K562 (cell line): ENCODE measurements at regions not wholly inside any gene's neighbourhood (a gene's known extent, or its start where the extent isn't known, plus 50 kb on each side); places are given as distances from the start of the nearest gene placed in this dataset.

Experiments used
- ATAC-seq: fragments of 200-7000 bp; cut with Tn5 transposase; 3 replicates; pipeline ENCODE4 v1.9.1; 2020; ENCODE audit warnings: moderate library complexity
- BruUV-seq: library from RNA; stranded (reverse); fragments of 400-500 nt; replicated peaks from 2 replicates; lab custom pipeline; 2021; lab: Mats Ljungman, UMichigan
- CTCF ChIA-PET: fragments of 300-600 bp; formaldehyde crosslinking; extraction: SDS; loops from one replicate; lab custom pipeline; 2021; ENCODE audit warnings: low intra/inter-chr PET ratio; lab: Yijun Ruan, JAX
- POLR2A ChIA-PET: fragments of 300-600, 350-650 bp; sonication (Branson Sonifier 250); formaldehyde crosslinking; extraction: SDS; loops from one replicate; lab custom pipeline; 2021; ENCODE audit warnings: antibody characterized with exemption, inconsistent platforms; lab: Yijun Ruan, JAX
- DNase-seq, 4 experiments: peaks; one replicate each; pipeline versions ENCODE4 v3.0.0 to v3.0.0-alpha.2; 2011 to 2018; ENCODE audit warnings: low spot score in 3 of 4, mixed read lengths in 3 of 4; ENCODE audit errors: extremely low read depth in 1 of 4
- FAIRE-seq: peaks from 2 replicates; lab custom pipeline; 2011; peaks lifted over from hg19 to GRCh38; lab: Jason Lieb, UNC
- H2AFZ ChIP-seq: 2 replicates; pipeline ENCODE4 v1.6.0; 2011; ENCODE audit warnings: low read depth, low read length, control low read depth, inconsistent platforms
- H3K27ac ChIP-seq: fragments of 200-600 bp; 3 replicates; pipeline ENCODE4 v1.8.0; 2011; ENCODE audit warnings: low read depth, mild to moderate bottlenecking, control low read depth, inconsistent platforms, low read length, moderate library complexity, mixed read lengths; ENCODE audit errors: extremely low read depth
- H3K27me3 ChIP-seq, 2 experiments: fragments of 300-600 bp in 1 of 2; 2 replicates in 1 of 2; 3 replicates in 1 of 2; pipeline versions ENCODE4 v1.6.0 to v1.8.0; 2011; ENCODE audit warnings: inconsistent platforms in 2 of 2, low read length in 2 of 2, mild to moderate bottlenecking in 1 of 2, mixed read lengths in 1 of 2, moderate library complexity in 1 of 2; ENCODE audit not compliant: control insufficient read depth in 2 of 2, insufficient read depth in 2 of 2
- H3K36me3 ChIP-seq: fragments of 300-600 bp; 3 replicates; pipeline ENCODE4 v1.8.0; 2011; ENCODE audit warnings: mild to moderate bottlenecking, low read length, inconsistent platforms; ENCODE audit not compliant: control insufficient read depth, insufficient read depth
- H3K4me1 ChIP-seq, 2 experiments: fragments of 200-600 bp in 1 of 2; replicated peaks in 1 of 2; 2 replicates in 1 of 2; 3 replicates in 1 of 2; pipeline versions ENCODE4 v1.5.1 to v1.8.0; 2011; ENCODE audit warnings: inconsistent platforms in 2 of 2, low read length in 2 of 2, mild to moderate bottlenecking in 1 of 2, mixed read lengths in 1 of 2, moderate library complexity in 1 of 2; ENCODE audit not compliant: control insufficient read depth in 2 of 2, insufficient read depth in 2 of 2
- H3K4me2 ChIP-seq: 2 replicates; pipeline ENCODE4 v1.6.1; 2011; ENCODE audit warnings: low read length, control low read depth, inconsistent platforms, mixed read lengths; ENCODE audit not compliant: insufficient read depth
- H3K4me3 ChIP-seq: fragments of 200-600 bp; sonication (generic), shearing (Covaris generic); 2 replicates; pipeline ENCODE4 v1.5.1; 2016; ENCODE audit warnings: control low read depth, inconsistent platforms
- H3K79me2 ChIP-seq: fragments of 200-600 bp; 3 replicates; pipeline ENCODE4 v1.8.0; 2011; ENCODE audit warnings: low read length, inconsistent platforms; ENCODE audit not compliant: control insufficient read depth, insufficient read depth
- H3K9ac ChIP-seq, 2 experiments: 2 replicates each; pipeline versions ENCODE4 v1.6.0 to v1.6.1; 2011; ENCODE audit warnings: low read depth in 2 of 2, low read length in 2 of 2, control low read depth in 1 of 2, inconsistent platforms in 1 of 2, mild to moderate bottlenecking in 1 of 2, mixed read lengths in 1 of 2; ENCODE audit not compliant: insufficient read depth in 1 of 2
- H3K9me1 ChIP-seq: one replicate; pipeline ENCODE4 v1.6.0; 2011; ENCODE audit warnings: inconsistent platforms, mild to moderate bottlenecking, low read length, moderate library complexity; ENCODE audit not compliant: control insufficient read depth, insufficient read depth
- H3K9me3 ChIP-seq: replicated peaks from 2 replicates; pipeline ENCODE4 v1.5.1; 2011; ENCODE audit warnings: low read depth, low read length, inconsistent platforms; ENCODE audit not compliant: control insufficient read depth, insufficient read depth
- H4K20me1 ChIP-seq: replicated peaks from 2 replicates; pipeline ENCODE4 v1.6.1; 2011; ENCODE audit warnings: low read length, inconsistent platforms, mixed read lengths; ENCODE audit not compliant: control insufficient read depth, insufficient read depth
- CBX8 ChIP-seq: fragments of 200-600 bp; sonication (generic); IDR thresholded peaks from 2 replicates; pipeline ENCODE4 v1.6.1; 2012; ENCODE audit warnings: borderline replicate concordance, mixed run types, low read depth, mild to moderate bottlenecking, moderate library complexity, mixed read lengths, low read length, control low read depth, inconsistent platforms; ENCODE audit not compliant: poor library complexity, severe bottlenecking; ENCODE audit errors: extremely low read depth
- CHD7 ChIP-seq: fragments of 200-600 bp; sonication (generic); IDR thresholded peaks from one replicate; pipeline ENCODE4 v1.6.1; 2012; ENCODE audit warnings: mild to moderate bottlenecking, low read depth, low read length, inconsistent platforms
- KLF10 ChIP-seq: fragments of 250-450 bp; sonication (Bioruptor Pico); IDR thresholded peaks from 2 replicates; pipeline ENCODE4 v1.6.1; 2021; ENCODE audit warnings: matching md5 sums
- NFATC3 ChIP-seq: fragments of 450-650 bp; IDR thresholded peaks from 2 replicates; pipeline ENCODE4 v1.6.1; 2017; ENCODE audit warnings: mild to moderate bottlenecking
- SFPQ ChIP-seq: fragments of 200-400 bp; formaldehyde crosslinking; IDR thresholded peaks from 2 replicates; pipeline ENCODE4 v1.6.1; 2017; ENCODE audit warnings: mild to moderate bottlenecking, low read depth, low read length, moderate library complexity
- SLC30A9 ChIP-seq: fragments of 250-450 bp; sonication (Bioruptor Pico); IDR thresholded peaks from 2 replicates; pipeline ENCODE4 v1.8.0; 2022; ENCODE audit warnings: mild to moderate bottlenecking, moderate library complexity
- SRSF7 ChIP-seq: fragments of 200-400 bp; formaldehyde crosslinking; optimal IDR thresholded peaks from 2 replicates; pipeline ENCODE3; 2017; ENCODE audit warnings: mild to moderate bottlenecking, low read depth, low read length
- THRAP3 ChIP-seq: fragments of 450-650 bp; IDR thresholded peaks from 2 replicates; pipeline ENCODE4 v1.6.1; 2016; ENCODE audit warnings: mild to moderate bottlenecking, inconsistent platforms, borderline replicate concordance
- WGBS: fragments of 100-300 bp; shearing (Covaris generic); methylation state at CpG from one replicate; pipeline ENCODE4 v1.1.6; 2016; ENCODE audit warnings: low coverage, mixed read lengths; ENCODE audit not compliant: insufficient coverage; ENCODE audit errors: missing lambda C conversion rate; 5-methylcytosine and 5-hydroxymethylcytosine counted together
- in situ Hi-C: fragments of 300-500 bp; cut with MboI; formaldehyde crosslinking; loops from 4 replicates; pipeline ENCODE4 v1.15.0; 2018; ENCODE audit warnings: inconsistent platforms, mixed read lengths
- intact Hi-C: fragments of 100-400 bp; cut with micrococcal nuclease; formaldehyde crosslinking; loops from 2 replicates; pipeline ENCODE4 v1.14.2; 2022

GRCh38 chr15:47338771-47339170, 378.5 kb upstream of the SEMA6D start:
- Histone ChIP-seq H3K4me1 (no peaks in the 10 kb centered on the region), H3K27me3 (no peaks in the 10 kb centered on the region), H3K9me3 (no peaks in the 10 kb centered on the region), H4K20me1 (no peaks in the 10 kb centered on the region), H3K79me2 (no peaks in the 10 kb centered on the region), H3K27ac (no peak overlapping the region), H3K9me1 (no peaks in the 10 kb centered on the region), H3K36me3 (no peaks in the 10 kb centered on the region), H3K4me2 (no peak overlapping the region), H3K4me3 (no peak overlapping the region), H3K9ac (no peak overlapping the region), H2AFZ (no peak overlapping the region)
- WGBS: 0% methylated on average over 3 of the region's 3 CpGs
- CTCF ChIA-PET: no interaction called here
- in situ Hi-C loops (no loop called here), intact Hi-C loops (no loop called here)
- TF ChIP-seq CHD7 (no peak), KLF10 (CRISPR knock-in tag) (no peak), CBX8 (no peak), SRSF7 (no peak), NFATC3 (no peak), SLC30A9 (CRISPR knock-in tag) (no peak), SFPQ (no peak), THRAP3 (no peak)
- no TSS peak for BruUV-seq
- POLR2A ChIA-PET: no interaction called here
- ATAC-seq: no peak
- no peak for FAIRE-seq
- no peak for DNase-seq
